Mesendoderm (in vitro differentiated cells): ENCODE measurements at regions not wholly inside any gene's neighbourhood (a gene's known extent, or its start where the extent isn't known, plus 50 kb on each side); places are given as distances from the start of the nearest gene placed in this dataset.
A peak's percentile ranks its signal among the peaks of the same experiment; 100 is the strongest.

Experiments
- DNase-seq: peaks from one replicate; pipeline ENCODE4 v3.0.0; 2013
- H2AK5ac ChIP-seq: 2 replicates; pipeline ENCODE4 v1.6.1; 2013; ENCODE audit warnings: low read length, inconsistent platforms
- H2BK120ac ChIP-seq: 2 replicates; pipeline ENCODE4 v1.6.1; 2013; ENCODE audit warnings: low read depth, mild to moderate bottlenecking, low read length, moderate library complexity, mixed read lengths
- H2BK15ac ChIP-seq: replicated peaks from 2 replicates; pipeline ENCODE4 v1.6.1; 2013; ENCODE audit warnings: low read depth, mild to moderate bottlenecking, moderate library complexity
- H2BK5ac ChIP-seq: 2 replicates; pipeline ENCODE4 v1.6.1; 2013; ENCODE audit warnings: low read length, inconsistent platforms
- H3K18ac ChIP-seq: 2 replicates; pipeline ENCODE4 v1.6.1; 2013; ENCODE audit warnings: mild to moderate bottlenecking, low read length, mixed read lengths
- H3K23ac ChIP-seq: one replicate; pipeline ENCODE4 v1.6.1; 2013; ENCODE audit warnings: low read length
- H3K27ac ChIP-seq: 2 replicates; pipeline ENCODE4 v1.5.1; 2013; ENCODE audit warnings: low read depth, mild to moderate bottlenecking, inconsistent platforms, low read length, moderate library complexity
- H3K27me3 ChIP-seq: 2 replicates; pipeline ENCODE4 v1.6.1; 2013; ENCODE audit warnings: low read length, control low read depth, mild to moderate bottlenecking, inconsistent platforms; ENCODE audit not compliant: insufficient read depth, poor library complexity
- H3K36me3 ChIP-seq: 2 replicates; pipeline ENCODE4 v1.6.1; 2013; ENCODE audit warnings: low read length, inconsistent platforms; ENCODE audit not compliant: control insufficient read depth, insufficient read depth
- H3K4ac ChIP-seq: one replicate; pipeline ENCODE4 v1.6.1; 2013; ENCODE audit warnings: low read depth, mild to moderate bottlenecking, low read length, moderate library complexity
- H3K4me1 ChIP-seq: 2 replicates; pipeline ENCODE4 v1.6.1; 2013; ENCODE audit warnings: low read depth, low read length, inconsistent platforms; ENCODE audit not compliant: control insufficient read depth
- H3K4me2 ChIP-seq: 2 replicates; pipeline ENCODE4 v1.6.1; 2013; ENCODE audit warnings: low read length
- H3K4me3 ChIP-seq: 2 replicates; pipeline ENCODE4 v1.5.1; 2013; ENCODE audit warnings: mild to moderate bottlenecking, low read length
- H3K56ac ChIP-seq: one replicate; pipeline ENCODE4 v1.6.1; 2013; ENCODE audit warnings: low read length
- H3K79me1 ChIP-seq: 2 replicates; pipeline ENCODE4 v1.6.1; 2013; ENCODE audit warnings: low read length, inconsistent platforms
- H3K79me2 ChIP-seq: 2 replicates; pipeline ENCODE4 v1.6.1; 2013; ENCODE audit warnings: mild to moderate bottlenecking, low read length; ENCODE audit not compliant: control insufficient read depth, insufficient read depth
- H3K9ac ChIP-seq: 2 replicates; pipeline ENCODE4 v1.6.1; 2013; ENCODE audit warnings: low read length, inconsistent platforms
- H4K5ac ChIP-seq: one replicate; pipeline ENCODE4 v1.6.1; 2013; ENCODE audit warnings: low read length
- H4K8ac ChIP-seq: one replicate; pipeline ENCODE4 v1.6.1; 2013; ENCODE audit warnings: low read depth, mild to moderate bottlenecking, control low read depth, low read length, moderate library complexity
- WGBS: extraction: QIAGEN DNeasy Blood & Tissue Kit; methylation state at CpG from one replicate; pipeline ENCODE4 v1.1.7; 2013; ENCODE audit warnings: low lambda C conversion rate, missing lambda C conversion rate; ENCODE audit not compliant: insufficient coverage; ENCODE audit errors: extremely low coverage; 5-methylcytosine and 5-hydroxymethylcytosine counted together

DNA sequence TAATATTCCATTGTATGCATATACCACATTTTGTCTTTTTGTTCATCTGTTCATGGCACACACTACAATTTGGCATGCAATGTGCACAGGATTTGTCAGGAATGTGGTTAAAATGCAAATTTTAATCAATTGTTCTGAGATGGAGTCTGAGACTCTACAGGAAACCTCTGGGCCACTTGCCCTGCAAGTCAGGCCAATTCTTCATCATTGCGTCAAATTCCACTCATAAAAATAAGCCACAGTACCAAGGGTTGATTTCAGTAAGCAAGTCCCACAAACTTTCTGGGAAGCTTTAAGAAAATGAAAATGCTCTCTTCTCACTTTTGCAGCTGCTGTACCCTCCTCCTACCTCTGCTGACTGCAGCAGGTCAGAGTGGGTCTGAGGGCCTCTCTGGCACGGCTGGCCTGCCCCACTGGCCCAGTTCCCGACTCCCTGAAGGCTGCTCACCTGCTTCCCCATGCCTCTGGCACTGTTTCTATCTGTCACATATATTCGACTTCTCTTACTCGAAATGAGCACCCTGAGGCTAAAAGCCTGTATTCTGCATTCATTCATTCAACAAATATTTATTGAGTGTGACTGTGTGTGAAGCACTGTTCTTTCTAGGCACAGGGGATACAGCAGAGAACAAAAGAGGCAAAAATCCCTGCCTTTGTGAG, 83.8 kb upstream of the WASF3 start:
- no peaks in the 10 kb centered on the region for H3K79me1 ChIP-seq
- no peak overlapping the region for H4K5ac ChIP-seq
- H3K79me2 ChIP-seq, result no peaks in the 10 kb centered on the region
- no peak overlapping the region for H3K4me3 ChIP-seq
- H3K27me3 ChIP-seq, result no peaks in the 10 kb centered on the region
- no peak overlapping the region for H3K18ac ChIP-seq
- no peak overlapping the region for H3K4ac ChIP-seq
- H3K36me3 ChIP-seq, result no peaks in the 10 kb centered on the region
- no peak overlapping the region for H3K9ac ChIP-seq
- H4K8ac ChIP-seq, result no peak overlapping the region
- H2AK5ac ChIP-seq, result no peak overlapping the region
- no peak for DNase-seq
- H3K23ac ChIP-seq, result no peak overlapping the region
- H2BK5ac ChIP-seq, result no peak overlapping the region
- H3K27ac ChIP-seq, result no peak overlapping the region
- no peak overlapping the region for H3K56ac ChIP-seq
- H3K4me2 ChIP-seq, result no peak overlapping the region
- no peak overlapping the region for H2BK15ac ChIP-seq
- no CpG with 5 or more reads among the region's 5 CpGs for WGBS
- H3K4me1 ChIP-seq, result peaks cover 3% of the 10 kb centered on the region
- H2BK120ac ChIP-seq, result no peak overlapping the region

DNA sequence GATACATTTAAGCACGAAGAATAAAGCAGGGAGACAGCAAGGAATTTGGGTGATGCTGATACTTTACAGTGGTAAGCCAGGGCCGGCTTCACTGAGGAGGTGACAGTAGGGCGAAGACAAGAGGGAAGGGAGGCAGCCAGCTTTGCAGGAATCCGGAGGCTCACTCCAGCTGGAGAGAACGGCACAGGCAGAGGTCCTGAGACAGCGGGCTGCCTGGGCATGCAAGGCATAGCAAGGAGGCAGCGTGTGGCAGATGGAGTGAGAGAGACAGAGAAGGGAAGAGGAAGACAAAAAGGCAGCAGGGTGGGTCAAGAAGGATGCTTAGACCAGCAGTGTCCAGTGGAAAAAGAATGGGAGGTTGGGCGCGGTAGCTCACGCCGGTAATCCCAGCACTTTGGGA, 83.2 kb upstream of the WASF3 start:
- WGBS, result no CpG with 5 or more reads among the region's 11 CpGs

DNA sequence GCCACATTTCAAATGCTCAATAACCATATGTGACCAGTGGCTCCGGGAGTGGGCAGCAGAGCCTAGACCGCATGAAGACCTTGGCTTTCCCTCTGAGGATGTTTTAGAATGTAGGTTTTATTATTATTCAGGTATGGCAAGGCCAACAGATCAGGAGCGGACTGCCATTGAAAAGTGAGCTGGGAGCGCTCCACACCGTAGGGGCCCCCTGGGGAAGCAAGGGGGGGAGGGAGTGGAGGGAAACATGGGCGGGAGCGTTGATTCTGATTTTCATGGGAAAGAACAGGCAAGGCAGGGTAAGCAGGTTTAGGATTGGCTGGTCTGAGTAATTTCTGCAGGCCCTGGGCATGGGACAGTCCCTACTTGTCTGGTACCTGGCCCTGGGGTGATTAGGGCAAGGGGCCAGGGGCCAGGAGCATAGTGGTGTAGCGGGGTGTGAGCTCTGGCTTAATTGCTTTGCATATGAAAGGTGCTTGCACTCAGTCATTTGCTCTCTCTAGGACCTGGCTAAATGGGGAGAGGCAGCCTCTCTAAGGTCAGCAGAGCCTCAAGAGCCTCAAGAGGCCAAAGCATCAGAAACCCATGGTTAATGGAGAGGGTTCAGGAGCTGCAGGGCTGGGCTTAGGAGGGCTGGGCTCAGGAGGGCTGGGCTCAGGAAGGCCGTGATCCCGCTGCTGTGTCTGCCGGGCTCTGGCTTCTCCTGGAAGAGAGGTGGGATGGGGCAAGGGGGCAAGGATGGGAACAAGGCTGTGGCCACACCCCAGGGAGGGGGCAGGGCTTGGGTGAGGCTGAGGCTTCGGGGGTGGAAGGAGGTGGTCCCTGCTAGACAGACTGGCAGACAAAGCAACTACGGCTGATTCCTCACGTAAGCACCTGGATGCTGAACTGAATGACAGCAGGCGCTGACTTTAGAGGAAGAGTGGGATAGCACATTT, 82.0 kb upstream of the WASF3 start:
- no peak for DNase-seq
- peak overlapping the region; percentile 89 for H3K23ac ChIP-seq
- H3K9ac ChIP-seq, result peak overlapping the region; percentile 61
- no peak overlapping the region for H2BK120ac ChIP-seq
- no CpG with 5 or more reads among the region's 15 CpGs for WGBS
- H3K4me1 ChIP-seq, result peaks cover 3% of the 10 kb centered on the region
- peak overlapping the region; percentile 75 for H3K4me2 ChIP-seq
- no peak overlapping the region for H4K8ac ChIP-seq
- peak overlapping the region; percentile 89 for H3K56ac ChIP-seq
- H3K36me3 ChIP-seq, result no peaks in the 10 kb centered on the region
- peak overlapping the region; percentile 20 for H3K4me3 ChIP-seq
- H4K5ac ChIP-seq, result no peak overlapping the region
- no peak overlapping the region for H3K18ac ChIP-seq
- H3K79me2 ChIP-seq, result no peaks in the 10 kb centered on the region
- no peaks in the 10 kb centered on the region for H3K79me1 ChIP-seq
- H3K27ac ChIP-seq, result peak overlapping the region; percentile 87
- peak overlapping the region; percentile 82 for H2BK5ac ChIP-seq
- no peaks in the 10 kb centered on the region for H3K27me3 ChIP-seq
- no peak overlapping the region for H2AK5ac ChIP-seq
- H2BK15ac ChIP-seq, result no peak overlapping the region
- H3K4ac ChIP-seq, result no peak overlapping the region

More for the DNA sequence above, 83.2 kb upstream of the WASF3 start:
- Histone ChIP-seq H3K4me1 (peaks cover 3% of the 10 kb centered on the region), H3K79me2 (no peaks in the 10 kb centered on the region), H2BK5ac (no peak overlapping the region), H3K4me3 (no peak overlapping the region), H2BK15ac (no peak overlapping the region), H2BK120ac (no peak overlapping the region), H3K23ac (no peak overlapping the region), H3K27me3 (no peaks in the 10 kb centered on the region), H4K5ac (no peak overlapping the region), H3K18ac (no peak overlapping the region), H3K4me2 (no peak overlapping the region), H2AK5ac (no peak overlapping the region), H4K8ac (no peak overlapping the region), H3K9ac (no peak overlapping the region), H3K79me1 (no peaks in the 10 kb centered on the region), H3K27ac (no peak overlapping the region), H3K56ac (peak overlapping the region; percentile 42), H3K36me3 (no peaks in the 10 kb centered on the region), H3K4ac (no peak overlapping the region)
- no peak for DNase-seq

DNA sequence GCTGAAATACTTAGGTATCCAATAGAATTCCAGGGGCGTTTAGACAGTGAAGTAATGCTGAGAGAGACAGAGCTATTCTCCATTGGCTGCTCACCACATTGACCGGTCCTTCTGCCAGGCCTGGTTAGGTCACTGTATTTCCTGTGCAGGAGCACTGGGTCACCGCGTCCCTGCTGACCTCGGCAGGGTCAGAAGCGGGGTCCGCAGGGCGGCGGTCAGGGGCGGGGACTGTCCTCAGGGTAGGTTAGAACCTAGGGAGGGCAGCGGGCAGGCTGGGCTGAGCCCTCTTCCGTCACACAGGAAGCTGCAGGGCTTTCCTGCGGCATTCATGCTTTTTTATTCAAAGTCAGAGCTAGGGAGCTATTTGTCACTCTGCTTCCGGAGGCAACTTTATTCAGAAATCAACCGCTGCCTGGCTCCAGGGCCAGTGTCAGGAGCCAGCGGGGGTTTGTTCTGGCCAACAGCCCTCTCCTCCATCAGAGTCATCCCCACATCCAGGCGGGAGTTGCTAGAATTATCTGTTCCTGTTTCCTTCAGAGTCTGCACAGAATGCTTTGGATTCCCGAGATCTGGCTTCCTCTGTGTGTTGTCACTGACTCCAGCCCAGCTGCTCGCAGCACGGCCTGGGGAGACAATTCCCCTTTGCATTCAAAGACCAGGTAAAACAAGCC, 81.2 kb upstream of the WASF3 start:
- Histone ChIP-seq H4K8ac (no peak overlapping the region), H3K4me2 (peak overlapping the region; percentile 75), H3K79me2 (no peaks in the 10 kb centered on the region), H3K4me3 (peak overlapping the region; percentile 20), H3K4ac (no peak overlapping the region), H3K27me3 (no peaks in the 10 kb centered on the region), H3K18ac (no peak overlapping the region), H3K9ac (peak overlapping the region; percentile 63), H3K27ac (peak overlapping the region; percentile 87), H3K79me1 (no peaks in the 10 kb centered on the region), H2BK5ac (peak overlapping the region; percentile 82), H3K4me1 (peaks cover 3% of the 10 kb centered on the region), H3K56ac (peak overlapping the region; percentile 89), H4K5ac (no peak overlapping the region), H2AK5ac (no peak overlapping the region), H2BK15ac (no peak overlapping the region), H3K23ac (peak overlapping the region; percentile 89), H3K36me3 (no peaks in the 10 kb centered on the region), H2BK120ac (no peak overlapping the region)
- peak; percentile 98 for DNase-seq
- no CpG with 5 or more reads among the region's 20 CpGs for WGBS

GRCh38 chr13:26476782-26477142, 80.7 kb upstream of the WASF3 start:
- Histone ChIP-seq H2BK15ac (no peak overlapping the region), H3K4me3 (no peak overlapping the region), H3K4me2 (no peak overlapping the region), H2BK5ac (no peak overlapping the region), H4K8ac (no peak overlapping the region), H2BK120ac (peak overlapping the region; percentile 76), H3K9ac (peak overlapping the region; percentile 63), H2AK5ac (no peak overlapping the region), H3K27me3 (no peaks in the 10 kb centered on the region), H3K18ac (peak overlapping the region; percentile 47), H3K4ac (no peak overlapping the region), H3K79me2 (no peaks in the 10 kb centered on the region), H3K4me1 (peaks cover 3% of the 10 kb centered on the region), H3K36me3 (no peaks in the 10 kb centered on the region), H3K56ac (peak overlapping the region; percentile 89), H3K79me1 (no peaks in the 10 kb centered on the region), H3K27ac (peak overlapping the region; percentile 87), H4K5ac (no peak overlapping the region), H3K23ac (peak overlapping the region; percentile 66)
- DNase-seq, result no peak
- WGBS, result no CpG with 5 or more reads among the region's 3 CpGs
